ENCODE measurements at regions not wholly inside any gene's neighbourhood (a gene's known extent, or its start where the extent isn't known, plus 50 kb on each side); places are given as distances from the start of the nearest gene placed in this dataset.
"Not testable (repeated sequence)": the region's sequence is repeated elsewhere in the genome, so short reads cannot be mapped to it uniquely, and the experiment has no call there.

GRCh38 chr6:11469684-11470083 lies 67.9 kb upstream of the TMEM170B start:
- H3K27me3 Mint-ChIP-seq (ENCODE audit: insufficient read depth, unreplicated experiment) = no peaks in the 10 kb centered on the region
- ChIA-PET POLR2A (no interaction called here), CTCF (interaction anchor here (1.3 kb wide), 1 partner anchor 26 kb away, joined by 5 read pairs; no protein-coding TSS in a partner anchor)
- no peak overlapping the region for H3K4me3 Mint-ChIP-seq (ENCODE audit: unreplicated experiment)
- BruUV-seq (replicated peaks) = no TSS peak
- H3K4me1 Mint-ChIP-seq (ENCODE audit: insufficient read depth, unreplicated experiment) = no peaks in the 10 kb centered on the region
- H3K9me3 Mint-ChIP-seq (ENCODE audit: unreplicated experiment) = no peaks in the 10 kb centered on the region
- intact Hi-C loops (cut with micrococcal nuclease) = no loop called here
- no peak for TF ChIP-seq CTCF (IDR thresholded peaks at IDR 0.05; ENCODE audit: unreplicated experiment)
- H3K27ac Mint-ChIP-seq (ENCODE audit: low read depth, unreplicated experiment) = no peak overlapping the region
- no peak for DNase-seq (ENCODE audit: unreplicated experiment)
- H3K36me3 Mint-ChIP-seq (ENCODE audit: insufficient read depth, unreplicated experiment) = no peaks in the 10 kb centered on the region

- H3K9me3 Mint-ChIP-seq (ENCODE audit: unreplicated experiment); CTCF ChIA-PET; H3K4me3 Mint-ChIP-seq (ENCODE audit: unreplicated experiment); intact Hi-C loops (cut with micrococcal nuclease); H3K27me3 Mint-ChIP-seq (ENCODE audit: insufficient read depth, unreplicated experiment); POLR2A ChIA-PET; BruUV-seq (replicated peaks); H3K36me3 Mint-ChIP-seq (ENCODE audit: insufficient read depth, unreplicated experiment); H3K27ac Mint-ChIP-seq (ENCODE audit: low read depth, unreplicated experiment); DNase-seq (ENCODE audit: unreplicated experiment); H3K4me1 Mint-ChIP-seq (ENCODE audit: insufficient read depth, unreplicated experiment): not testable (repeated sequence)
Measured at GRCh38 chr6:11468271-11468670, 69.3 kb upstream of the TMEM170B start.

GRCh38 chr6:11467364-11467763 lies 70.2 kb upstream of the TMEM170B start:
- Mint-ChIP-seq H3K9me3 (ENCODE audit: unreplicated experiment) (no peaks in the 10 kb centered on the region), H3K27me3 (ENCODE audit: insufficient read depth, unreplicated experiment) (no peaks in the 10 kb centered on the region), H3K4me1 (ENCODE audit: insufficient read depth, unreplicated experiment) (no peaks in the 10 kb centered on the region), H3K4me3 (ENCODE audit: unreplicated experiment) (no peak overlapping the region), H3K27ac (ENCODE audit: low read depth, unreplicated experiment) (no peak overlapping the region), H3K36me3 (ENCODE audit: insufficient read depth, unreplicated experiment) (no peaks in the 10 kb centered on the region)
- ChIA-PET POLR2A (no interaction called here), CTCF (no interaction called here)
- intact Hi-C loops (cut with micrococcal nuclease) = no loop called here
- DNase-seq (ENCODE audit: unreplicated experiment) = no peak
- TF ChIP-seq CTCF (IDR thresholded peaks at IDR 0.05; ENCODE audit: unreplicated experiment) = no peak
- no TSS peak for BruUV-seq (replicated peaks)

- Mint-ChIP-seq H3K4me3 (ENCODE audit: unreplicated experiment) (no peak overlapping the region), H3K4me1 (ENCODE audit: insufficient read depth, unreplicated experiment) (no peaks in the 10 kb centered on the region), H3K27ac (ENCODE audit: low read depth, unreplicated experiment) (no peak overlapping the region), H3K9me3 (ENCODE audit: unreplicated experiment) (no peaks in the 10 kb centered on the region), H3K36me3 (ENCODE audit: insufficient read depth, unreplicated experiment) (no peaks in the 10 kb centered on the region), H3K27me3 (ENCODE audit: insufficient read depth, unreplicated experiment) (no peaks in the 10 kb centered on the region)
- DNase-seq (ENCODE audit: unreplicated experiment) = no peak
- ChIA-PET CTCF (no interaction called here), POLR2A (no interaction called here)
- BruUV-seq (replicated peaks) = no TSS peak
- TF ChIP-seq CTCF (IDR thresholded peaks at IDR 0.05; ENCODE audit: unreplicated experiment) = no peak
- intact Hi-C loops (cut with micrococcal nuclease) = no loop called here
Measured at GRCh38 chr6:11463398-11463780, 74.2 kb upstream of the TMEM170B start.

GRCh38 chr6:11462742-11463397 lies 74.7 kb upstream of the TMEM170B start:
- CTCF ChIA-PET = no interaction called here
- intact Hi-C loops (cut with micrococcal nuclease) = no loop called here
- Mint-ChIP-seq H3K9me3 (ENCODE audit: unreplicated experiment) (no peaks in the 10 kb centered on the region), H3K36me3 (ENCODE audit: insufficient read depth, unreplicated experiment) (no peaks in the 10 kb centered on the region), H3K4me1 (ENCODE audit: insufficient read depth, unreplicated experiment) (no peaks in the 10 kb centered on the region), H3K27me3 (ENCODE audit: insufficient read depth, unreplicated experiment) (no peaks in the 10 kb centered on the region), H3K4me3 (ENCODE audit: unreplicated experiment) (no peak overlapping the region), H3K27ac (ENCODE audit: low read depth, unreplicated experiment) (no peak overlapping the region)
- DNase-seq (ENCODE audit: unreplicated experiment) = peak; percentile 39
- BruUV-seq (replicated peaks) = no TSS peak
- POLR2A ChIA-PET = no interaction called here
- no peak for TF ChIP-seq CTCF (IDR thresholded peaks at IDR 0.05; ENCODE audit: unreplicated experiment)
